ENCODE measurements at regions not wholly inside any gene's neighbourhood (a gene's known extent, or its start where the extent isn't known, plus 50 kb on each side); places are given as distances from the start of the nearest gene placed in this dataset.

GRCh38 chr1:164250365-164250764 is 308.6 kb upstream of the PBX1 start:
- TF ChIP-seq CTCF (IDR thresholded peaks at IDR 0.05; ENCODE audit: poor library complexity, severe bottlenecking) (no peak), EP300 (conservative IDR thresholded peaks at IDR 0.05; ENCODE audit: poor library complexity, severe bottlenecking) (no peak), REST (IDR thresholded peaks at IDR 0.05; ENCODE audit: borderline replicate concordance) (no peak), EZH2 (IDR thresholded peaks at IDR 0.05; ENCODE audit: borderline replicate concordance, insufficient read depth, low read length, poor library complexity, severe bottlenecking) (no peak), RAD21 (conservative IDR thresholded peaks at IDR 0.05) (no peak)

Measured in neural cell (in vitro differentiated cells).